AML-193 (cell line): ENCODE measurements at regions not wholly inside any gene's neighbourhood (a gene's known extent, or its start where the extent isn't known, plus 50 kb on each side); places are given as distances from the start of the nearest gene placed in this dataset.

ENCODE experiments used
- DNase-seq, 2 experiments: peaks; one replicate each; lab custom pipeline; 2025; lab: John Stamatoyannopoulos, UW

GRCh38 chr3:158970006-158970405, 168.2 kb downstream of the MFSD1 start:
- DNase-seq = no peak

GRCh38 chr3:158974904-158975303, 173.1 kb downstream of the MFSD1 start:
- no peak for DNase-seq

GRCh38 chr3:158976966-158977365, 175.1 kb downstream of the MFSD1 start:
- DNase-seq = no peak

- no peak for DNase-seq
These were observed 175.6 kb downstream of the MFSD1 start for GRCh38 chr3:158977497-158977896.

- no peak for DNase-seq
These were observed 181.6 kb downstream of the MFSD1 start for GRCh38 chr3:158983216-158984099.

- no peak for DNase-seq
These were observed 189.4 kb downstream of the MFSD1 start for GRCh38 chr3:158991146-158991705.

GRCh38 chr3:158992463-158992862, 190.6 kb downstream of the MFSD1 start:
- no peak for DNase-seq

- no peak for DNase-seq
These were observed 192.5 kb downstream of the MFSD1 start for GRCh38 chr3:158994386-158994785.

- DNase-seq = no peak
These were observed 199.9 kb downstream of the MFSD1 start for GRCh38 chr3:159001711-159002110.

- DNase-seq = no peak
These were observed 203.3 kb downstream of the MFSD1 start for GRCh38 chr3:159005137-159005536.

- no peak for DNase-seq
These were observed 205.5 kb downstream of the MFSD1 start for GRCh38 chr3:159007331-159007730.

GRCh38 chr3:159008401-159008800, 206.5 kb downstream of the MFSD1 start:
- no peak for DNase-seq

GRCh38 chr3:159018341-159018740, 216.5 kb downstream of the MFSD1 start:
- DNase-seq = no peak

- no peak for DNase-seq
These were observed 223.9 kb downstream of the MFSD1 start for GRCh38 chr3:159025733-159026132.

- DNase-seq = no peak
These were observed 224.7 kb downstream of the MFSD1 start for GRCh38 chr3:159026510-159026909.

GRCh38 chr3:159028706-159029105, 226.9 kb downstream of the MFSD1 start:
- no peak for DNase-seq

- DNase-seq = no peak
These were observed 227.6 kb downstream of the MFSD1 start for GRCh38 chr3:159029306-159030026.

GRCh38 chr3:159030138-159030670, 228.3 kb downstream of the MFSD1 start:
- no peak for DNase-seq

- no peak for DNase-seq
These were observed 229.2 kb downstream of the MFSD1 start for GRCh38 chr3:159030886-159031679.

- no peak for DNase-seq
These were observed 230.5 kb downstream of the MFSD1 start for GRCh38 chr3:159032311-159032710.

GRCh38 chr3:159038405-159038804, 236.6 kb downstream of the MFSD1 start:
- no peak for DNase-seq

GRCh38 chr3:159039286-159039685, 237.4 kb downstream of the MFSD1 start:
- DNase-seq = no peak
